ENCODE measurements at regions not wholly inside any gene's neighbourhood (a gene's known extent, or its start where the extent isn't known, plus 50 kb on each side); places are given as distances from the start of the nearest gene placed in this dataset.

- TF ChIP-seq, protein P1, sequence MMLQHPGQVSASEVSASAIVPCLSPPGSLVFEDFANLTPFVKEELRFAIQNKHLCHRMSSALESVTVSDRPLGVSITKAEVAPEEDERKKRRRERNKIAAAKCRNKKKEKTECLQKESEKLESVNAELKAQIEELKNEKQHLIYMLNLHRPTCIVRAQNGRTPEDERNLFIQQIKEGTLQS (IDR thresholded peaks at IDR 0.05) = no peak
- TF ChIP-seq, protein P1 (CRISPR knock-in tag; conservative IDR thresholded peaks at IDR 0.05) = no peak
- TF ChIP-seq PTRF (tag; IDR thresholded peaks at IDR 0.05) (no peak), ZBTB33 (CRISPR knock-in tag; IDR thresholded peaks at IDR 0.05) (no peak), TARDBP (IDR thresholded peaks at IDR 0.05) (no peak), ZNF780A (CRISPR knock-in tag; IDR thresholded peaks at IDR 0.05) (no peak), TEAD4 (IDR thresholded peaks at IDR 0.05; ENCODE audit: low read length) (no peak), TEAD4 (CRISPR knock-in tag; IDR thresholded peaks at IDR 0.05; ENCODE audit: borderline replicate concordance) (no peak), CCNT2 (IDR thresholded peaks at IDR 0.05; ENCODE audit: borderline replicate concordance, extremely low read depth, insufficient read length, low read depth, low read length) (no peak), ZNF134 (CRISPR knock-in tag; conservative IDR thresholded peaks at IDR 0.05) (no peak), MYNN (IDR thresholded peaks at IDR 0.05) (no peak), MYNN (CRISPR knock-in tag; IDR thresholded peaks at IDR 0.05) (no peak)
These were observed 127.7 kb upstream of the SOX5 start (continued) for GRCh38 chr12:24077161-24077560.
